Ishikawa (cell line): ENCODE measurements at regions not wholly inside any gene's neighbourhood (a gene's known extent, or its start where the extent isn't known, plus 50 kb on each side); places are given as distances from the start of the nearest gene placed in this dataset.

Experiments
- CEBPB ChIP-seq: IDR thresholded peaks from 2 replicates; pipeline ENCODE4 v1.6.1; 2012
- CREB1 ChIP-seq: IDR thresholded peaks from 2 replicates; pipeline ENCODE4 v1.6.1; 2012; ENCODE audit warnings: low read depth
- EGR1 ChIP-seq: IDR thresholded peaks from 2 replicates; pipeline ENCODE4 v1.6.1; 2012
- EP300 ChIP-seq: IDR thresholded peaks from 2 replicates; pipeline ENCODE4 v1.6.1; 2012; ENCODE audit warnings: borderline replicate concordance
- FOXM1 ChIP-seq: IDR thresholded peaks from 2 replicates; pipeline ENCODE4 v1.6.1; 2012; ENCODE audit warnings: low read depth, borderline replicate concordance
- NFIC ChIP-seq: IDR thresholded peaks from 2 replicates; pipeline ENCODE4 v1.6.1; 2012
- RAD21 ChIP-seq: IDR thresholded peaks from 2 replicates; pipeline ENCODE4 v1.6.1; 2012; ENCODE audit warnings: low read depth
- TAF1 ChIP-seq: IDR thresholded peaks from 2 replicates; pipeline ENCODE4 v1.6.1; 2012; ENCODE audit warnings: low read depth, mild to moderate bottlenecking
- TCF12 ChIP-seq: IDR thresholded peaks from 2 replicates; pipeline ENCODE4 v1.6.1; 2012; ENCODE audit warnings: low read depth
- TEAD4 ChIP-seq: IDR thresholded peaks from 2 replicates; pipeline ENCODE4 v1.6.1; 2012
- YY1 ChIP-seq: IDR thresholded peaks from 2 replicates; pipeline ENCODE4 v1.6.1; 2012; ENCODE audit warnings: low read depth
- ZBTB7A ChIP-seq: IDR thresholded peaks from 2 replicates; pipeline ENCODE4 v1.6.1; 2012; ENCODE audit warnings: low read depth
- TF ChIP-seq, protein P1 (sequence below): IDR thresholded peaks from 2 replicates; pipeline ENCODE4 v1.6.1; 2012
- TF ChIP-seq, protein P2 (sequence below): IDR thresholded peaks from 2 replicates; pipeline ENCODE4 v1.6.1; 2012
- TF ChIP-seq, protein P3 (sequence below): IDR thresholded peaks from 2 replicates; pipeline ENCODE4 v1.6.1; 2012; ENCODE audit warnings: low read depth, mild to moderate bottlenecking

DNA sequence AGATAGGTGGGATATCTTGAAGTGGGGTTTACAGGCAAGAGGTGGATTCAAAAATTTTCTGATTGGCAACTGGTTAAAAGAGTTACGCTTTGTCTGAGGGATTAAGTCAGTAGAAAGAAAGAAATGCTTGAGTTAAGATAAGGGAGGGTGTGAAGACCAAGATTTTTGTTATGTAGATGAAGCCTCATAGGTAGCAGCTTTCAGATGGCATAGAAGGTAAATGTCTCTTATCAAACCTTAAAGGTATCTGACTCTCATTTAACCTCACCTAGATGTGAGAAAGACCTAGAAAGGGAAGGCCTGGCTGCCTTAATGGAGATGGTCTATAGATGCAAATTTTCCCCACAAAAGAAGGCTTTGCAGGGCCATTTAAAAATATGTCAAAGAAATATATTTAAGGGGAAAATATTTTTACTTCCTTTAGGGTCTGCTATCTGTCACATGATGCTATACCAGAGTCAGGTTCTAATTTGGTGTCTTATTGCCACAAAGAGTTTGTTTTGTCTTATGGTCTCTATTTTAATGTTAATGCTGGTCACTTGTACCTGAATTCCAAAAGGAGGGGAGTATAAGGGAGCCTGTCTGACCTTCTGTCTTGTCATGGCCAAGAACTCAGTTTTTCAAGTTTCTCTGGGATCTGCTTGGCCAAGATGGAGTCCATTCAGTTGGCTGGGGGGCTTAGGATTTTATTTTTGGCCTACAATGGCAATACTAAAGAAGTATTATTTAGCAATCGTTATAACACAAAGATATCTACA, 699.1 kb upstream of the AMOT start:
- no peak for TF ChIP-seq EP300

DNA sequence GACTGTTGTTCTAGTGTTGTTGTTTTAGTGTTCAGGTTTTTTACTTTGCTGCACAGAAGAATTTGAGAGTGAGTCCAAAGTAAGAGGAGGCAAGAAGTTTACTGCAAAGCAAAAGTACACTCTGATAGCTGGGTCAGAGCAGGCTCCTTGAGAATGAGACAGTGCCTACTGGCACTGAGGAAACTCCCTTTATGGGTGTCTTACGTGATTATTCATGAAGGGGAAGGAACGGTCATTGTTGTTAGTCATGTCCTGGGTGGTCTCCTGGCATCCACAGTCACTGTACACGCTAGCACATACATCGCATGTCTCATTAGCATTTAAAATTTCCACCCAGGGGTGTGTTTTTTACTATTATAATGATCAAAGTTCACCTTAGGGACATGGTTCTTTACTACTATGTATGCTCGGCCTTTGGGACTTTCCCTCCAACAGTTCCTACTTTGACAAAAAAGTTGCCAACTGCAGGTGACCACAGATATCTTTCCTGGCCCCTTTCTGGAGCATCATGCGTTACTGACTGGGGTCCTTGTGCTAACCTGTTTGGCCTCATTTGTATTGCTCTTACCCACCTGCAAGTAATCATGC, 688.9 kb upstream of the AMOT start:
- TF ChIP-seq TCF12 = no peak
- no peak for TF ChIP-seq EP300
- TF ChIP-seq NFIC = no peak
- no peak for TF ChIP-seq YY1
- TF ChIP-seq, protein P1, sequence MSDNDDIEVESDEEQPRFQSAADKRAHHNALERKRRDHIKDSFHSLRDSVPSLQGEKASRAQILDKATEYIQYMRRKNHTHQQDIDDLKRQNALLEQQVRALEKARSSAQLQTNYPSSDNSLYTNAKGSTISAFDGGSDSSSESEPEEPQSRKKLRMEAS = no peak
- TF ChIP-seq, protein P2, sequence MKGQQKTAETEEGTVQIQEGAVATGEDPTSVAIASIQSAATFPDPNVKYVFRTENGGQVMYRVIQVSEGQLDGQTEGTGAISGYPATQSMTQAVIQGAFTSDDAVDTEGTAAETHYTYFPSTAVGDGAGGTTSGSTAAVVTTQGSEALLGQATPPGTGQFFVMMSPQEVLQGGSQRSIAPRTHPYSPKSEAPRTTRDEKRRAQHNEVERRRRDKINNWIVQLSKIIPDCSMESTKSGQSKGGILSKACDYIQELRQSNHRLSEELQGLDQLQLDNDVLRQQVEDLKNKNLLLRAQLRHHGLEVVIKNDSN = no peak
- no peak for TF ChIP-seq TEAD4
- no peak for TF ChIP-seq EGR1
- TF ChIP-seq RAD21 = no peak
- TF ChIP-seq CREB1 = no peak
- no peak for TF ChIP-seq ZBTB7A
- TF ChIP-seq, protein P3, sequence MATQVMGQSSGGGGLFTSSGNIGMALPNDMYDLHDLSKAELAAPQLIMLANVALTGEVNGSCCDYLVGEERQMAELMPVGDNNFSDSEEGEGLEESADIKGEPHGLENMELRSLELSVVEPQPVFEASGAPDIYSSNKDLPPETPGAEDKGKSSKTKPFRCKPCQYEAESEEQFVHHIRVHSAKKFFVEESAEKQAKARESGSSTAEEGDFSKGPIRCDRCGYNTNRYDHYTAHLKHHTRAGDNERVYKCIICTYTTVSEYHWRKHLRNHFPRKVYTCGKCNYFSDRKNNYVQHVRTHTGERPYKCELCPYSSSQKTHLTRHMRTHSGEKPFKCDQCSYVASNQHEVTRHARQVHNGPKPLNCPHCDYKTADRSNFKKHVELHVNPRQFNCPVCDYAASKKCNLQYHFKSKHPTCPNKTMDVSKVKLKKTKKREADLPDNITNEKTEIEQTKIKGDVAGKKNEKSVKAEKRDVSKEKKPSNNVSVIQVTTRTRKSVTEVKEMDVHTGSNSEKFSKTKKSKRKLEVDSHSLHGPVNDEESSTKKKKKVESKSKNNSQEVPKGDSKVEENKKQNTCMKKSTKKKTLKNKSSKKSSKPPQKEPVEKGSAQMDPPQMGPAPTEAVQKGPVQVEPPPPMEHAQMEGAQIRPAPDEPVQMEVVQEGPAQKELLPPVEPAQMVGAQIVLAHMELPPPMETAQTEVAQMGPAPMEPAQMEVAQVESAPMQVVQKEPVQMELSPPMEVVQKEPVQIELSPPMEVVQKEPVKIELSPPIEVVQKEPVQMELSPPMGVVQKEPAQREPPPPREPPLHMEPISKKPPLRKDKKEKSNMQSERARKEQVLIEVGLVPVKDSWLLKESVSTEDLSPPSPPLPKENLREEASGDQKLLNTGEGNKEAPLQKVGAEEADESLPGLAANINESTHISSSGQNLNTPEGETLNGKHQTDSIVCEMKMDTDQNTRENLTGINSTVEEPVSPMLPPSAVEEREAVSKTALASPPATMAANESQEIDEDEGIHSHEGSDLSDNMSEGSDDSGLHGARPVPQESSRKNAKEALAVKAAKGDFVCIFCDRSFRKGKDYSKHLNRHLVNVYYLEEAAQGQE = no peak
- TF ChIP-seq TAF1 = no peak
- no peak for TF ChIP-seq CEBPB
- TF ChIP-seq FOXM1 = no peak

DNA sequence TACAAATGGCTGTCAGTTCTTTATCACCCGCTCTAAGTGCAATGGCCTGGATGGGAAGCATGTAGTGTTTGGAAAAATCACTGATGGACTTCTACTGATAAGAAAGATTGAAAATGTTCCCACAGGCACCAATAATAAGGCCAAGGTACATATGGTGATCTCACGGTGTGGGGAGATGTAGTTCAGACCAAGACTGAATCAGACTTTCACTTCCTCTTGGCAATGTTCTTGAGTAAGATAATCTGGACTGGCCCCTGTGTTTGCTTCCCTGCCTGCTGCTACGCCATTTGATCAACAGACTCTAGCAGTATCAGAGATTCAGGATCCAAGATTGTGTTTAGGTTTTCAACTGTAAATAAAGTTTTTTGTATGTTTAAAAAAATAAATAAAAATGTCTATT, 682.2 kb upstream of the AMOT start:
- TF ChIP-seq FOXM1 (no peak), NFIC (no peak), EP300 (no peak), YY1 (no peak), ZBTB7A (no peak), CREB1 (no peak), TEAD4 (no peak), RAD21 (no peak)
- TF ChIP-seq, protein P2 = no peak
- TF ChIP-seq, protein P1 = no peak
- TF ChIP-seq, protein P3 = no peak

DNA sequence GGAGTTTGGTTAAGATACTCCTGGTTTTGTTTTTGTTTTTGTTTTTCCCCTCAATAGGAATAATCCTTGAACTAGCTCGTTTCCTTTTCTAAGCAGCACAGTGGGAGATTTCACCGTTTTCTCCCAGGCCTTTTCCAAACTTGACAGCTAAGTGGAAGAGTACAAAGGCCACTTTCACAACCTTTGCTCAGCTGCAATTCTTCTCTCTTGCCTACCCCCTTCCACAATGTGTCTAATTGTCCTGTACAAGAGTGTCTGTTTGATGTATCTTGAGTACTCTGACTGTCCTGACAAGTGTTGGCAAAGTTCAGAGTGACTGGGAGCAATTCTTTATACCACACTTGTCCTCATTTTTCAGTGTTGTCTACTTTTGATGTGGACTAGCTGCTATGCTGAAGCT, 674.3 kb upstream of the AMOT start:
- TF ChIP-seq CEBPB (no peak), TCF12 (no peak), YY1 (no peak), CREB1 (no peak), FOXM1 (no peak), ZBTB7A (no peak), EP300 (no peak), NFIC (no peak), RAD21 (no peak), TEAD4 (no peak), TAF1 (no peak), EGR1 (no peak)
- TF ChIP-seq, protein P2 = no peak
- TF ChIP-seq, protein P1 = no peak

DNA sequence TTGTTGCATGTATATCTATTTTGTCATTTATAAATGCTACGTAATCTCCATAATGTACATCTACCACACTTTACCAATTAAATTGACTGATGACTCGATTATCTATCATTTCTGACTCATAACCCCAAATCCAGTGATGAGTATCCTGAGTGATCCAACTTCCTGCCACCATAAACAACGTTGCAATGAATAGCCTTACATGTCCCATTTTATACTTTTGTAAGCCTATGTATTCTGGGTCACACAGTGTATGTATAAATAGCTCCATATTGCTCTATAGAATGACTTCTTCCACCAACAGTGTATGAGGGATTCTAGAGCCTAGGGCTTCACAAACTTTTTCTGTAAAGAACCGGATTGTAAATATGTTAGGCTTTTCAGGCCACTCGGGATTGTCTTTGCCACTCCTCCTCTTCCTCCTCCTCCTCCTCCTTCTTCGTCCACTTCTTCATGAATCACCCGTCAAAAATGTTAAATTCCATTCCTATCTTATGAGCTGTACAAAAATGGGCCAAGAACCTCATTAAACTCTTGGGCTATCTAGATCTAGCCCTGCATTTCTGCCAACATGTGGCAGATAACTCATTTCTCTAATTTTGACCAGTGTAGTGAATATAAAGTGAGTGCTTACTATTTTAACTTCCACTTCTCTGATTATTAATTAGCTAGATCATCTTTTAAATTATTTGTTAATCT, 672.2 kb upstream of the AMOT start:
- no peak for TF ChIP-seq TCF12
- peak; percentile 66 for TF ChIP-seq TEAD4
